Prostate gland (tissue), 2 donors: ENCODE measurements at regions not wholly inside any gene's neighbourhood (a gene's known extent, or its start where the extent isn't known, plus 50 kb on each side); places are given as distances from the start of the nearest gene placed in this dataset.

Source experiments
- POLR2A ChIP-seq: fragments of 450-650 bp; IDR thresholded peaks from one replicate; pipeline ENCODE4 v1.6.1; 2016; ENCODE audit warnings: antibody characterized with exemption, mild to moderate bottlenecking
- TF ChIP-seq, protein P1 (sequence below), 4 experiments: fragments of 200-600 bp in 2 of 4; fragments of 450-650 bp in 2 of 4; sonication (generic) in 2 of 4; IDR thresholded peaks; 1 replicate in 3 of 4; 2 replicates in 1 of 4; pipeline ENCODE4 v1.5.1; 2016 to 2019; ENCODE audit warnings: antibody characterized with exemption in 4 of 4, mild to moderate bottlenecking in 2 of 4, moderate library complexity in 2 of 4

DNA sequence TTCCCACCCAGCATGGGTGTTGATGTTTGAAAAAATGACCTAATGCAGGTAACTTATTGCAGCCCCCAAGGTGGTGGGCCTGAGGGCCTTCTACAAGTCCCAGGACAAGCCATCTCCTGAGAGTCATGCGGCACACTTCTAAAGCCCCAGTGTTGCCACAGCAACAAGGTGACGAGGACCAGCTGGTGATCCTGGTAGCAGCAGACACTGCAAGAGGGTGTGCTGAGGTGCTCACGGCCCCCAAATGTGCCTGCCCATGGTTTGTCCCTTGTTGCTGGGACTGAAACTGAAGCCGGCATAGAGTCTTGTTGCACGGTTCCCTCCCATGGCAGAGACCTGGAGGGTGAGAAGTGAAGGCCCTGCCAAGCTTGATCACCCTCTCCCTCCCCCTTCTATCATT, 333.2 kb upstream of the MGMT start:
- TF ChIP-seq, protein P1, sequence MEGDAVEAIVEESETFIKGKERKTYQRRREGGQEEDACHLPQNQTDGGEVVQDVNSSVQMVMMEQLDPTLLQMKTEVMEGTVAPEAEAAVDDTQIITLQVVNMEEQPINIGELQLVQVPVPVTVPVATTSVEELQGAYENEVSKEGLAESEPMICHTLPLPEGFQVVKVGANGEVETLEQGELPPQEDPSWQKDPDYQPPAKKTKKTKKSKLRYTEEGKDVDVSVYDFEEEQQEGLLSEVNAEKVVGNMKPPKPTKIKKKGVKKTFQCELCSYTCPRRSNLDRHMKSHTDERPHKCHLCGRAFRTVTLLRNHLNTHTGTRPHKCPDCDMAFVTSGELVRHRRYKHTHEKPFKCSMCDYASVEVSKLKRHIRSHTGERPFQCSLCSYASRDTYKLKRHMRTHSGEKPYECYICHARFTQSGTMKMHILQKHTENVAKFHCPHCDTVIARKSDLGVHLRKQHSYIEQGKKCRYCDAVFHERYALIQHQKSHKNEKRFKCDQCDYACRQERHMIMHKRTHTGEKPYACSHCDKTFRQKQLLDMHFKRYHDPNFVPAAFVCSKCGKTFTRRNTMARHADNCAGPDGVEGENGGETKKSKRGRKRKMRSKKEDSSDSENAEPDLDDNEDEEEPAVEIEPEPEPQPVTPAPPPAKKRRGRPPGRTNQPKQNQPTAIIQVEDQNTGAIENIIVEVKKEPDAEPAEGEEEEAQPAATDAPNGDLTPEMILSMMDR (IDR thresholded peaks at IDR 0.05), result no peak
- TF ChIP-seq POLR2A, result no peak
